Mucosa of descending colon (tissue), 3 donors: ENCODE measurements at regions not wholly inside any gene's neighbourhood (a gene's known extent, or its start where the extent isn't known, plus 50 kb on each side); places are given as distances from the start of the nearest gene placed in this dataset.

Experiments
- ATAC-seq: fragments of 200-7000 bp; cut with Tn5 transposase; one replicate; pipeline ENCODE4 v1.9.1; 2020; ENCODE audit warnings: mild to moderate bottlenecking, moderate library complexity
- DNase-seq, 3 donors: peaks; one replicate each; pipeline ENCODE4 v3.0.0-alpha.2; 2020
- H3K36me3 ChIP-seq: fragments of 200-600 bp; one replicate; pipeline ENCODE4 v1.8.0; 2021; ENCODE audit warnings: low read depth, mild to moderate bottlenecking
- H3K4me1 ChIP-seq: fragments of 200-600 bp; one replicate; pipeline ENCODE4 v1.8.0; 2021; ENCODE audit warnings: low read depth, mild to moderate bottlenecking
- H3K4me3 ChIP-seq: fragments of 200-600 bp; one replicate; pipeline ENCODE4 v1.8.0; 2021; ENCODE audit warnings: mild to moderate bottlenecking
- H3K9me3 ChIP-seq: fragments of 200-600 bp; one replicate; pipeline ENCODE4 v1.8.0; 2021; ENCODE audit warnings: mild to moderate bottlenecking
- intact Hi-C, 2 donors: fragments of 100-400 bp; cut with DNase I in 1 of 2; cut with micrococcal nuclease in 1 of 2; formaldehyde crosslinking; loops; one replicate each; pipeline versions ENCODE4 v1.11.0 to v1.11.1; 2022; cut with DNase I, micrococcal nuclease
- TF ChIP-seq, protein P1 (sequence below): fragments of 200-600 bp; IDR thresholded peaks from one replicate; pipeline ENCODE4 v1.8.0; 2022; ENCODE audit warnings: antibody characterized with exemption, mild to moderate bottlenecking
- donor health status: DM: no; HTN: no; CAD: no; lungs with moderate emphysema.
- donor health status: DM: no; HTN: no; CAD: no.
- donor health status: DM: no; HTN: yes; CAD: no.

- TF ChIP-seq, protein P1, sequence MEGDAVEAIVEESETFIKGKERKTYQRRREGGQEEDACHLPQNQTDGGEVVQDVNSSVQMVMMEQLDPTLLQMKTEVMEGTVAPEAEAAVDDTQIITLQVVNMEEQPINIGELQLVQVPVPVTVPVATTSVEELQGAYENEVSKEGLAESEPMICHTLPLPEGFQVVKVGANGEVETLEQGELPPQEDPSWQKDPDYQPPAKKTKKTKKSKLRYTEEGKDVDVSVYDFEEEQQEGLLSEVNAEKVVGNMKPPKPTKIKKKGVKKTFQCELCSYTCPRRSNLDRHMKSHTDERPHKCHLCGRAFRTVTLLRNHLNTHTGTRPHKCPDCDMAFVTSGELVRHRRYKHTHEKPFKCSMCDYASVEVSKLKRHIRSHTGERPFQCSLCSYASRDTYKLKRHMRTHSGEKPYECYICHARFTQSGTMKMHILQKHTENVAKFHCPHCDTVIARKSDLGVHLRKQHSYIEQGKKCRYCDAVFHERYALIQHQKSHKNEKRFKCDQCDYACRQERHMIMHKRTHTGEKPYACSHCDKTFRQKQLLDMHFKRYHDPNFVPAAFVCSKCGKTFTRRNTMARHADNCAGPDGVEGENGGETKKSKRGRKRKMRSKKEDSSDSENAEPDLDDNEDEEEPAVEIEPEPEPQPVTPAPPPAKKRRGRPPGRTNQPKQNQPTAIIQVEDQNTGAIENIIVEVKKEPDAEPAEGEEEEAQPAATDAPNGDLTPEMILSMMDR = no peak
- intact Hi-C loops = no loop called here
- DNase-seq = no peak
Observed at GRCh38 chr12:131381716-131382430, 329.0 kb upstream of the SFSWAP start.

GRCh38 chr12:131383291-131383690, 327.6 kb upstream of the SFSWAP start:
- DNase-seq (no peak), ATAC-seq (no peak)
- H3K9me3 ChIP-seq = no peaks in the 10 kb centered on the region
- H3K36me3 ChIP-seq = no peaks in the 10 kb centered on the region
- H3K4me3 ChIP-seq = no peak overlapping the region
- H3K4me1 ChIP-seq = no peaks in the 10 kb centered on the region
- TF ChIP-seq, protein P1 = no peak
- intact Hi-C loops = no loop called here

More at GRCh38 chr12:131381716-131382430, 329.0 kb upstream of the SFSWAP start:
- Histone ChIP-seq H3K9me3 (no peaks in the 10 kb centered on the region), H3K4me3 (no peak overlapping the region), H3K36me3 (no peaks in the 10 kb centered on the region), H3K4me1 (no peaks in the 10 kb centered on the region)
- ATAC-seq = no peak

DNA sequence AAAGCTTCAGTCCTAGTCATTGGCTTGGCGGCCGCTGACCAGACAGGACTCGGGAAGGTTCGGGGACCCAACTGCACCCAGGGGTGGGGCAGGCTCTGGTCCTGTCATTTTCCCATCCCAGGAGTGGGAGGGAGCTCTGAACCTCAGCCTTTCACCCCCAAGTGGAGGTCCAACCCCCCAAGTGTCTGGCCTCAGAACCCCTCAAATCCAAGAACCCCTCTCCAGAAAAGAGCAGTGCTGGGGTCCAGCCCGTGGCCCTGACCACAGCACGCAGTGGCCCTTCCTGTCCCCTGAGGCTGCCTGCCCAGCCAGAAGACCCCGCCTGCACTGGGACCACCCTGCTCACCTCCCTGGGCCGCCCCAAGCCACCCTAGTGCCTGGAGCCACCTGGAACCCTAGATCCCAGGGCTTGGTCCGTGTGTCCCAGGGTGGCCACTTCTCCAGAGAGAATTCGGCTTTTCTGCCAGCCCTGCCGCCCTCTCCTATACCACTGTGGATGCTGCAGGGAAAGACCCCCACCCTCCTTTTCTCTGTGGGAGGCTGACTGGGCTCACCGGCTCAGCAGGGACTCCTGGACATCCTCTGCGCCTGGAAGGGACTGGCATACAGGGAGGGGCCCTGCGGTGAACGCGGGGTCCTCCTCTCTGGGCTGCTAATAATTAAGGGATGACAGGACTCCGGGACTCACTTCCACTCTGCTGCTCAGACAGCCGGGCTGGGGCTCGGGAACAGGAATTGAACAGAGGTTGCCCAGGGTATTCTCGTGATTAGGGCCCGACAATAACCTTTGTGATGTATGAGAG, 326.9 kb upstream of the SFSWAP start:
- Histone ChIP-seq H3K36me3 (no peaks in the 10 kb centered on the region), H3K9me3 (no peaks in the 10 kb centered on the region), H3K4me1 (no peaks in the 10 kb centered on the region), H3K4me3 (no peak overlapping the region)
- TF ChIP-seq, protein P1 = no peak
- DNase-seq = no peak
- intact Hi-C loops = no loop called here
- no peak for ATAC-seq

DNA sequence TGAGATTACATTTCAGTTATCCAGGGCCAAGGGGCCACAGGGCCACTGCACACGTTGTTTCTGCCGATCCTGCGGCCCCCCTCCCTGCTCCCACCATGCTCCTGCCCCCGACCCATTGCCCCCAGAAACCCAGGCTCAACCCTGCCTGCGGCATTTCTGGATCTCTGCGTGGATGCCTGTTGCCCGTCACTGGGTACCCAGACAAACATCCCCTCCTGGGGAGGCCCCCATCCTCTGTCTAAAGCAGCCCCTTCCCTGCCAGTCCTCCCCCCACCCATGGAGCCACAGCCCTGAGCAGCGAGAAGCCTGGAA, 326.4 kb upstream of the SFSWAP start:
- no peaks in the 10 kb centered on the region for H3K9me3 ChIP-seq
- TF ChIP-seq, protein P1 = no peak
- intact Hi-C loops = no loop called here
- H3K4me1 ChIP-seq = no peaks in the 10 kb centered on the region
- H3K4me3 ChIP-seq = no peak overlapping the region
- DNase-seq (no peak), ATAC-seq (no peak)
- H3K36me3 ChIP-seq = no peaks in the 10 kb centered on the region

DNA sequence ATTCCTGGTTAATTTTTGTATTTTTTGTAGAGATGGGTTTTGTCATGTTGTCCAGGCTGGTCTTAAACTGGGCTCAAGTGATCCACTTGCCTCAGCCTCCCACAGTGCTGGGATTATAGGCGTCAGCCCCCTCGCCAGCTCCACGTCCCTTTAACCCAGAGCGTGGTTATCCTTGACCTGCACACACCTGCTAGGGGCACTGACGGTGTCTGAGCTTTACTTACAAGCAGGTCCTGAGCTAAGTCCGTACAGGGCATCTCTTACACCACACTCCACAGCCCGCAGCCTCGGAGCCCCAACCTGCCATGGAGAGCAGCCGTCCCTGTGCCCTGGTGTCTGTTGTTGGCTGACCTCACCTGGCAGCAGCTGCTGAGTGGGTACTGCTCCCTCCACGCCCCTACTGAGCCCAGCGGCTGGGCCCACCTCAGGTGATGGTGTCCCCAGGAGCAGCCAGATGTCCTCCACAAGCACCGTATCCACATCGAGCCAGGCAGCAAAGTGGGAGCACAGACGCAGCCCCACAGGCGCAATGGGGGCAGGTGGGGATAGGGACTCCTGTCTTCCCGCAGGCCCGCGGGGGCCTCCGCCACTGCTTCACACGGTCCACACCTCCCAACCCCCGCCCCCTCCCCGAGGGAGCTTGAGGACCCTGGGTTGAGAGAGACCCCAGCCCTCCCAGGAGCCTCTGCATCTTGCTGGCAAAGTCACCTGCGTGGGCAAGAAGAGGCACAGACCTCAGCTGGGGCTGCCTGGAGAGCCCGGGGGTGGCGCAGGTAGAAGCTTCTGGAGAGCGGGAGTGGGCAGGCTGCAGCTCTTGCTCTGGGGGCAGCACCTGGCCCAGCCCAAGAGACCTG, 325.4 kb upstream of the SFSWAP start:
- DNase-seq (no peak), ATAC-seq (no peak)
- TF ChIP-seq, protein P1 = no peak
- Histone ChIP-seq H3K4me1 (no peaks in the 10 kb centered on the region), H3K36me3 (no peaks in the 10 kb centered on the region), H3K9me3 (no peaks in the 10 kb centered on the region), H3K4me3 (no peak overlapping the region)
- intact Hi-C loops = no loop called here
